BLaER1 treated with 17β-estradiol and CSF1 and Interleukin-3, amounts not matched to agents 10 nM and 100 nM (cell line): ENCODE measurements at regions not wholly inside any gene's neighbourhood (a gene's known extent, or its start where the extent isn't known, plus 50 kb on each side); places are given as distances from the start of the nearest gene placed in this dataset.
A peak's percentile ranks its signal among the peaks of the same experiment; 100 is the strongest.

Experiments used
- H3K27ac ChIP-seq, 11 experiments: shearing (Covaris generic); formaldehyde crosslinking; 2 replicates each; pipeline ENCODE4 v1.8.1; 2022
- H3K27me3 ChIP-seq, 11 experiments: shearing (Covaris generic); formaldehyde crosslinking; 2 replicates each; pipeline ENCODE4 v1.8.1; 2022
- H3K36me3 ChIP-seq, 11 experiments: shearing (Covaris generic); formaldehyde crosslinking; 2 replicates each; pipeline ENCODE4 v1.8.1; 2022
- H3K4me1 ChIP-seq, 10 experiments: shearing (Covaris generic); formaldehyde crosslinking; 2 replicates each; pipeline ENCODE4 v1.8.1; 2022
- H3K4me2 ChIP-seq, 11 experiments: shearing (Covaris generic); formaldehyde crosslinking; 2 replicates each; pipeline ENCODE4 v1.8.1; 2022
- H3K4me3 ChIP-seq, 10 experiments: shearing (Covaris generic); formaldehyde crosslinking; 2 replicates each; pipeline ENCODE4 v1.8.1; 2022
- H3K9ac ChIP-seq, 11 experiments: shearing (Covaris generic); formaldehyde crosslinking; 2 replicates each; pipeline ENCODE4 v1.8.1; 2022
- H3K9me3 ChIP-seq, 11 experiments: shearing (Covaris generic); formaldehyde crosslinking; replicated peaks in 1 of 11; 2 replicates each; pipeline ENCODE4 v1.8.1; 2022
- H4K20me1 ChIP-seq, 11 experiments: shearing (Covaris generic); formaldehyde crosslinking; 2 replicates each; pipeline ENCODE4 v1.8.1; 2022
- Cebpa-rat ChIP-seq, 11 experiments: shearing (Covaris generic); IDR thresholded peaks; 2 replicates each; pipeline ENCODE4 v1.8.1; 2022

DNA sequence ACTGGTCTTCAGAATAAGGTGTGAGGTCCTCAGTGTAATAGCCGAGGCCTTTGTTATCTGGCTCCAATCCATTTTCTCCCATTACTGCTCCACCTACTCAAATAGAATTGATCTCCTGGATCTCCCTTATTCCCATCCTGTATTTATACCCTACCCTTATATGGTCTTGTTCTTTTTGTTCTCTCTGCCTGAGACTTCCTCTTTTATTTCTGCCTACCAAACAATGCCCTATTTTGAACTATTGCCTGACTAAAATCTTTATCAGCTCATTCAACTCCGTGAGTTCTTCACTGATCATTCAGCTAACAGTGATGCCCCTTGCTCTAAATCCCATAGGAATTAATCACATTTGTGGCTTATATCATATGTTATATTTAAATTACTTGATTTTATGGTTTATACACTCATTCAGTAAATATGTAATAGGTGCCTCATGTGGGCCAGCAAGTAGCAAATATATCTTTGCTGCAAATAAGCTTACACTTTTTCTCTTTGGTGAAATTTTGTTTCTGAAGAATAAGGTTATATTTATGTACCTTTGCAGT, 417.5 kb upstream of the MEF2C start:
- Histone ChIP-seq H3K4me2 (peak overlapping the region in 5 of 11 experiments; percentile 5 to 91 (median 66); a peak in 10 of 22 replicates), H3K27ac (peak overlapping the region in 5 of 11 experiments; percentile 41 to 87 (median 75); a peak in 8 of 22 replicates), H3K4me3 (no peak overlapping the region), H4K20me1 (no peaks in the 10 kb centered on the region), H3K36me3 (no peaks in the 10 kb centered on the region), H3K27me3 (no peaks in the 10 kb centered on the region), H3K9ac (0 out of 22 replicates have a peak overlapping the region, but pooled peaks of 1 of the 11 experiments have one; percentile 4), H3K9me3 (peaks cover 0 to 17% (median 0%) of the 10 kb centered on the region in 11 experiments; a peak in 6 of 22 replicates), H3K4me1 (peaks cover 0 to 88% (median 17%) of the 10 kb centered on the region in 10 experiments; a peak in 11 of 20 replicates)
- no peak for TF ChIP-seq Cebpa-rat (IDR thresholded peaks at IDR 0.05)

DNA sequence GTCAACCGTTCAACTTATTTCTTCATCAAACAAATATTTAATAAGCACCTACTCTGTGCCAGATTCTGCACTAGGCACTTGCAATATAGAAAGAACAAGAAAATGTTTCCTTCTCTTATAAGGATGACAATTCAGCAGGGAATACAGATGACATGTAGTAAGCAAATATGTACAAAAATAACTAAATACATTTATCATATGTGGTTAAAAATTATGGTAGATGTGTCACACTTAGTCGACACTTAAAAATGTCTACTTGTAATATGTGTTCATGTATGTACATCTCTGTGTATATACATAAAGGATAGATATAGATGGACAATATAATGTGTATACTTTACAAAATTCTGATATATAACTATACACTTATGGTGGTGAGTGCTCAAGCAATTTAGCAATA, 417.0 kb upstream of the MEF2C start:
- Histone ChIP-seq H3K9ac (no peak overlapping the region), H3K4me1 (peaks cover 0 to 87% (median 17%) of the 10 kb centered on the region in 10 experiments; a peak in 11 of 20 replicates), H3K36me3 (no peaks in the 10 kb centered on the region), H3K27ac (peak overlapping the region in 5 of 11 experiments; percentile 41 to 87 (median 75); a peak in 8 of 22 replicates), H3K9me3 (peaks cover 0 to 19% (median 0%) of the 10 kb centered on the region in 11 experiments; a peak in 6 of 22 replicates), H3K4me3 (no peak overlapping the region), H3K27me3 (no peaks in the 10 kb centered on the region), H4K20me1 (no peaks in the 10 kb centered on the region), H3K4me2 (peak overlapping the region in 4 of 11 experiments; percentile 24 to 91 (median 67); a peak in 9 of 22 replicates)
- TF ChIP-seq Cebpa-rat (IDR thresholded peaks at IDR 0.05), result no peak

DNA sequence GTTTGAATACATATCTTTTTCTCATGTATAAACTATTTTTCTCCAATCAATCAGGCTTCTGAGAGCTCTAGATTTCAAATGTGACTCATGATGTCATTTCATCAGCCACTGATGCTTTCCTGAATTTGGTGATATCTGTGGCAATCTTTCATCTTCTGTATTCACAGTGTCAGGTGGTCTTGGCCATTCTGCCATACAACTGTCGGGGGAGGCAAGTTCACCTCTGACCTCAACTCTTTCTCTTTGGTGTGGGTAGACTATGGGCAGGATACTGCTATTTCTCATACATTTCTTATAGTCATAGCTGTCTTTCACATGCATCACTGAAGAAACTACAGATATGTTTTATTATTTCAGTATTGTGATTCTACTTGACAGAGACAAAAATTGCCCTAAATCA, 414.1 kb upstream of the MEF2C start:
- H3K27me3 ChIP-seq, result no peaks in the 10 kb centered on the region
- H3K4me1 ChIP-seq, result peaks cover 0 to 87% (median 35%) of the 10 kb centered on the region in 10 experiments; a peak in 14 of 20 replicates
- no peak for TF ChIP-seq Cebpa-rat (IDR thresholded peaks at IDR 0.05)
- no peaks in the 10 kb centered on the region for H4K20me1 ChIP-seq
- peak overlapping the region in 3 of 11 experiments; percentile 0 to 41 (median 23); a peak in 2 of 22 replicates for H3K4me2 ChIP-seq
- H3K9me3 ChIP-seq, result peaks cover 0 to 19% (median 0%) of the 10 kb centered on the region in 11 experiments; a peak in 6 of 22 replicates
- H3K27ac ChIP-seq, result peak overlapping the region in 3 of 11 experiments; percentile 43 to 94 (median 89); a peak in 2 of 22 replicates
- H3K9ac ChIP-seq, result no peak overlapping the region
- H3K4me3 ChIP-seq, result no peak overlapping the region
- no peaks in the 10 kb centered on the region for H3K36me3 ChIP-seq

DNA sequence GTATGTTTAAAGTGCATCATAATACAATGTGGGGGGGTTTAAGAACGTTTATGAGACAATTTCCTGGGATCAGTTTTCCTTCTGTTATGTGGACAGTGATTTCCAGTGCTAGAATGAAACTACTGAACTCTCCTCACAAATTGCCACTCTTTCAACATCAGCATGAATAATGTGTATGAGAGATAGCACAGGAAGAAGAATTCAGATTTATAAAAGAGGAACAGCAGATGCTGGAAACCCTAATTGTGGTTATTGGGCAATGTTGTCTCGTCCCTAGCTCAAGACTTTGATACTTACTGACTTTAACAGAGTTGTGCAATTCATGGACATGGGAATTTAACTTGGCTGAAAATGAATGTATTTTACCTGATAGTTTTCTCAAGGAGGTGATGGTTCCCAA, 410.8 kb upstream of the MEF2C start:
- Histone ChIP-seq H3K4me3 (peak overlapping the region in 2 of 10 experiments; percentile 32 to 36; a peak in 3 of 20 replicates), H4K20me1 (no peaks in the 10 kb centered on the region), H3K4me1 (peaks cover 0 to 87% (median 34%) of the 10 kb centered on the region in 10 experiments; a peak in 14 of 20 replicates), H3K27me3 (no peaks in the 10 kb centered on the region), H3K36me3 (no peaks in the 10 kb centered on the region), H3K4me2 (peak overlapping the region in 8 of 11 experiments; percentile 23 to 90 (median 78); a peak in 16 of 22 replicates), H3K9ac (peak overlapping the region in 8 of 11 experiments; percentile 26 to 78 (median 62); a peak in 14 of 22 replicates), H3K27ac (peak overlapping the region in 10 of 11 experiments; percentile 25 to 94 (median 84); a peak in 18 of 22 replicates), H3K9me3 (peaks cover 0 to 19% (median 0%) of the 10 kb centered on the region in 11 experiments; a peak in 6 of 22 replicates)
- TF ChIP-seq Cebpa-rat (IDR thresholded peaks at IDR 0.05), result peak in 9 of 11 experiments; percentile 54 to 100 (median 91); a peak in 13 of 22 replicates

- no peak for TF ChIP-seq Cebpa-rat (IDR thresholded peaks at IDR 0.05)
- Histone ChIP-seq H3K4me2 (peak overlapping the region in 6 of 11 experiments; percentile 57 to 90 (median 79); a peak in 11 of 22 replicates), H3K4me3 (no peak overlapping the region), H3K9me3 (peaks cover 0 to 19% (median 0%) of the 10 kb centered on the region in 11 experiments; a peak in 6 of 22 replicates), H3K27ac (peak overlapping the region in 9 of 11 experiments; percentile 60 to 94 (median 89); a peak in 15 of 22 replicates), H4K20me1 (no peaks in the 10 kb centered on the region), H3K27me3 (no peaks in the 10 kb centered on the region), H3K36me3 (no peaks in the 10 kb centered on the region), H3K9ac (peak overlapping the region in 3 of 11 experiments; percentile 45 to 78 (median 62); a peak in 4 of 22 replicates), H3K4me1 (peaks cover 0 to 84% (median 34%) of the 10 kb centered on the region in 10 experiments; a peak in 14 of 20 replicates)
These were observed 409.5 kb upstream of the MEF2C start for GRCh38 chr5:89292487-89292886.

GRCh38 chr5:89289604-89290003, 406.6 kb upstream of the MEF2C start:
- TF ChIP-seq Cebpa-rat (IDR thresholded peaks at IDR 0.05), result no peak
- H3K4me2 ChIP-seq, result peak overlapping the region in 3 of 11 experiments; percentile 79 to 90 (median 81); a peak in 6 of 22 replicates
- H3K4me3 ChIP-seq, result no peak overlapping the region
- peak overlapping the region in 5 of 11 experiments; percentile 2 to 94 (median 23); a peak in 5 of 22 replicates for H3K27ac ChIP-seq
- H3K9ac ChIP-seq, result no peak overlapping the region
- no peaks in the 10 kb centered on the region for H3K36me3 ChIP-seq
- no peaks in the 10 kb centered on the region for H4K20me1 ChIP-seq
- 0 out of 22 replicates have a peak, but pooled peaks cover 0 to 6% (median 0%) of the 10 kb centered on the region in 11 experiments for H3K9me3 ChIP-seq
- H3K4me1 ChIP-seq, result peaks cover 0 to 61% (median 32%) of the 10 kb centered on the region in 10 experiments; a peak in 14 of 20 replicates
- H3K27me3 ChIP-seq, result no peaks in the 10 kb centered on the region

- Histone ChIP-seq H3K9me3 (0 out of 22 replicates have a peak, but pooled peaks cover 0 to 6% (median 0%) of the 10 kb centered on the region in 11 experiments), H3K4me3 (no peak overlapping the region), H3K9ac (no peak overlapping the region), H3K27me3 (no peaks in the 10 kb centered on the region), H3K27ac (no peak overlapping the region), H3K4me2 (no peak overlapping the region), H4K20me1 (no peaks in the 10 kb centered on the region), H3K36me3 (no peaks in the 10 kb centered on the region), H3K4me1 (peaks cover 0 to 63% (median 19%) of the 10 kb centered on the region in 10 experiments; a peak in 14 of 20 replicates)
- TF ChIP-seq Cebpa-rat (IDR thresholded peaks at IDR 0.05), result no peak
These were observed 405.0 kb upstream of the MEF2C start for GRCh38 chr5:89287964-89288363.

DNA sequence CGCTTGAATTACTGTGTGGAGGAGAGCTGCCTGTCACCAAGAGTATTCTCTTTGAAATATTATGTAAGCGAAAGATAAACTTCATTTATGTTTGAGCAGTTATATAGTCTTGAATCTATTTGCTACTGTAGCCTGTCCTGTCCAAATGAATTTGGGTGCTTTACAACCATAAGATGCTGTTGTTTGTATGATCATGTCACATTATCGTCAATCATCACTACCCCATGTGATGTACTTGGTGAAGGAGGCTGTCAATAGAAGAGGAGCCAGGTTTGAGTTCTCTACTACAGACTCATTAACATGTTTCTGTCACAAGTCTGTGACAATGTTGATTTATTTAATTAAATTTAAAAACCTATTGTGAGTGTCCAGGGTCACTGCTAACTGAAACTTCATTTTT, 403.3 kb upstream of the MEF2C start:
- no peak for TF ChIP-seq Cebpa-rat (IDR thresholded peaks at IDR 0.05)
- Histone ChIP-seq H3K4me3 (no peak overlapping the region), H3K4me1 (peaks cover 0 to 61% (median 8%) of the 10 kb centered on the region in 10 experiments; a peak in 13 of 20 replicates), H3K36me3 (no peaks in the 10 kb centered on the region), H3K27ac (no peak overlapping the region), H4K20me1 (no peaks in the 10 kb centered on the region), H3K27me3 (no peaks in the 10 kb centered on the region), H3K4me2 (no peak overlapping the region), H3K9me3 (no peaks in the 10 kb centered on the region), H3K9ac (no peak overlapping the region)
